OCI-LY1 (cell line): ENCODE measurements at regions not wholly inside any gene's neighbourhood (a gene's known extent, or its start where the extent isn't known, plus 50 kb on each side); places are given as distances from the start of the nearest gene placed in this dataset.

Source experiments
- H2AFZ ChIP-seq: fragments of 200-600 bp; sonication (generic), shearing (Covaris generic); 2 replicates; pipeline ENCODE4 v1.6.0; 2014; ENCODE audit warnings: antibody characterized with exemption, mild to moderate bottlenecking, low read length
- H3F3A ChIP-seq: fragments of 200-600 bp; sonication (generic), shearing (Covaris generic); 2 replicates; pipeline ENCODE4 v1.6.0; 2014; ENCODE audit warnings: mild to moderate bottlenecking, antibody characterized with exemption, low read length, moderate library complexity; ENCODE audit not compliant: insufficient read depth
- H3K27ac ChIP-seq: fragments of 200-600 bp; sonication (generic); 2 replicates; pipeline ENCODE4 v1.5.1; 2014; ENCODE audit warnings: low read length, mixed run types, mild to moderate bottlenecking, low read depth; ENCODE audit not compliant: poor library complexity, severe bottlenecking
- H3K27me3 ChIP-seq: fragments of 200-600 bp; sonication (generic); 2 replicates; pipeline ENCODE4 v1.6.0; 2014; ENCODE audit warnings: antibody characterized with exemption, mild to moderate bottlenecking, low read length, moderate library complexity; ENCODE audit not compliant: insufficient read depth
- H3K36me3 ChIP-seq: fragments of 200-600 bp; sonication (generic); 2 replicates; pipeline ENCODE4 v1.6.1; 2014; ENCODE audit warnings: mild to moderate bottlenecking, antibody characterized with exemption, low read length, moderate library complexity, mixed read lengths; ENCODE audit not compliant: insufficient read depth
- H3K4me1 ChIP-seq: fragments of 200-600 bp; sonication (generic); 2 replicates; pipeline ENCODE4 v1.5.1; 2014; ENCODE audit warnings: mild to moderate bottlenecking, low read length, moderate library complexity; ENCODE audit not compliant: insufficient read depth, severe bottlenecking
- H3K4me2 ChIP-seq: fragments of 200-600 bp; sonication (generic), shearing (Covaris generic); 2 replicates; pipeline ENCODE4 v1.6.1; 2014; ENCODE audit warnings: low read length
- H3K4me3 ChIP-seq: fragments of 200-600 bp; sonication (generic); 2 replicates; pipeline ENCODE4 v1.5.1; 2014; ENCODE audit warnings: low read length, low read depth, mild to moderate bottlenecking, mixed read lengths; ENCODE audit not compliant: poor library complexity, severe bottlenecking
- H3K79me2 ChIP-seq: fragments of 200-600 bp; shearing (Covaris generic); 2 replicates; pipeline ENCODE4 v1.6.1; 2016; ENCODE audit warnings: mixed run types, low read length, mixed read lengths; ENCODE audit not compliant: insufficient read depth
- H3K9ac ChIP-seq: fragments of 200-600 bp; sonication (generic), shearing (Covaris generic); 2 replicates; pipeline ENCODE4 v1.6.1; 2014; ENCODE audit warnings: mild to moderate bottlenecking, low read length, mixed read lengths
- H3K9me2 ChIP-seq: fragments of 200-600 bp; sonication (generic), shearing (Covaris generic); 2 replicates; pipeline ENCODE4 v1.6.1; 2014; ENCODE audit warnings: low read depth, mild to moderate bottlenecking, low read length, mixed read lengths
- H3K9me3 ChIP-seq: fragments of 200-600 bp; shearing (Covaris generic); 2 replicates; pipeline ENCODE4 v1.6.1; 2014; ENCODE audit warnings: low read length, mixed read lengths
- H4K20me1 ChIP-seq: fragments of 200-600 bp; sonication (generic), shearing (Covaris generic); 2 replicates; pipeline ENCODE4 v1.6.0; 2016; ENCODE audit warnings: mild to moderate bottlenecking, low read length; ENCODE audit not compliant: insufficient read depth
- EZH2 ChIP-seq: fragments of 200-600 bp; sonication (generic), shearing (Covaris generic); IDR thresholded peaks from 2 replicates; pipeline ENCODE4 v1.8.0; 2017; ENCODE audit warnings: borderline replicate concordance, mixed run types, mild to moderate bottlenecking, antibody characterized with exemption, low read length, moderate library complexity, mixed read lengths
- TF ChIP-seq, protein P1 (sequence below): fragments of 200-600 bp; sonication (generic), shearing (Covaris generic); IDR thresholded peaks from 2 replicates; pipeline ENCODE4 v1.5.1; 2017; ENCODE audit warnings: mild to moderate bottlenecking, antibody characterized with exemption, low read length, moderate library complexity, mixed read lengths

DNA sequence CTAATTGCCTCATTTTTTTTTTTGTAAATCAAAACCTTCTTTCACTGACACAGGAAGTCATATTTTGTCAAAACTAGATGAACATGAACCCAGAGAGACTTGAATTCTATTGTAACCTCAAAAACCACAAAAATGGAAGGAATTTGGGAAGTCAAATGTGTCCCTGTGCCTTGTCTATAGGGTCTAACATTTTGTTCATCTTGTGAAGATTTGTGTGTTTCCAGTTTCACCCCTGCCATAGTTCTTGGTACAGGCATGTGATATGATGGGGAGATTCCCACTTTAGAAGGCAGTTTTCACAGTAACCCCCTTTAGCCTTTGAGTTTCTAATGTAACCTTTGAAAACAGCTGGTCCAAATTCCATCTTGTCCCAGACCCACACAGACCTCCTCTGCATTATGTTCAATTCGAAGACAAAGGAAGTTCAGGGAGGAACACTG lies 318.5 kb upstream of the ADAMTS9 start:
- Histone ChIP-seq H3K27me3 (no peaks in the 10 kb centered on the region), H3K4me2 (no peak overlapping the region), H4K20me1 (no peaks in the 10 kb centered on the region), H3K79me2 (no peaks in the 10 kb centered on the region), H3K27ac (no peak overlapping the region), H3F3A (no peaks in the 10 kb centered on the region), H3K36me3 (no peaks in the 10 kb centered on the region), H3K9me2 (no peaks in the 10 kb centered on the region), H3K9me3 (no peaks in the 10 kb centered on the region), H2AFZ (no peak overlapping the region), H3K4me1 (no peaks in the 10 kb centered on the region), H3K4me3 (no peak overlapping the region), H3K9ac (no peak overlapping the region)
- TF ChIP-seq, protein P1, sequence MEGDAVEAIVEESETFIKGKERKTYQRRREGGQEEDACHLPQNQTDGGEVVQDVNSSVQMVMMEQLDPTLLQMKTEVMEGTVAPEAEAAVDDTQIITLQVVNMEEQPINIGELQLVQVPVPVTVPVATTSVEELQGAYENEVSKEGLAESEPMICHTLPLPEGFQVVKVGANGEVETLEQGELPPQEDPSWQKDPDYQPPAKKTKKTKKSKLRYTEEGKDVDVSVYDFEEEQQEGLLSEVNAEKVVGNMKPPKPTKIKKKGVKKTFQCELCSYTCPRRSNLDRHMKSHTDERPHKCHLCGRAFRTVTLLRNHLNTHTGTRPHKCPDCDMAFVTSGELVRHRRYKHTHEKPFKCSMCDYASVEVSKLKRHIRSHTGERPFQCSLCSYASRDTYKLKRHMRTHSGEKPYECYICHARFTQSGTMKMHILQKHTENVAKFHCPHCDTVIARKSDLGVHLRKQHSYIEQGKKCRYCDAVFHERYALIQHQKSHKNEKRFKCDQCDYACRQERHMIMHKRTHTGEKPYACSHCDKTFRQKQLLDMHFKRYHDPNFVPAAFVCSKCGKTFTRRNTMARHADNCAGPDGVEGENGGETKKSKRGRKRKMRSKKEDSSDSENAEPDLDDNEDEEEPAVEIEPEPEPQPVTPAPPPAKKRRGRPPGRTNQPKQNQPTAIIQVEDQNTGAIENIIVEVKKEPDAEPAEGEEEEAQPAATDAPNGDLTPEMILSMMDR, result no peak
- no peak for TF ChIP-seq EZH2

DNA sequence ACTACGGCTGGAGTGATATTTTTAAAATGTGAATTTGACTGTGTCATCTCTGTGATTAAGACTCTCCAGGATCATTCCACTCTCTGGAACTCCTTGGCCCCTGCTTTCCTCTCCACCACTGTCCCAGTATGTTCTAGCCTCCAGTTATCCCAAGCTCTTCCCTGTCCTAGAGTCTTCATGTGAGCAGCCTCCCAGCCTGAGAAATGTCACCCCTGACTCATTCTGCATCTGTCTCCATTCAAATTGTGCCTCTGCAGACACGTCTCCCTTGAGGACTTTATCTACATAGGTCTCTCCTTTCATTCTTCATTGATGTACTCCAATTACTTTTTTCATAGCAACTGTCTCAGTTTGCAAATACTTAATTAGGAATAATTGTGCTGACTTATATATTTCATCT lies 317.7 kb upstream of the ADAMTS9 start:
- Histone ChIP-seq H3K27me3 (no peaks in the 10 kb centered on the region), H3K27ac (no peak overlapping the region), H3K9me2 (no peaks in the 10 kb centered on the region), H3K36me3 (no peaks in the 10 kb centered on the region), H3K4me3 (no peak overlapping the region), H3K79me2 (no peaks in the 10 kb centered on the region), H4K20me1 (no peaks in the 10 kb centered on the region), H2AFZ (no peak overlapping the region), H3K4me2 (no peak overlapping the region), H3K9me3 (no peaks in the 10 kb centered on the region), H3K4me1 (no peaks in the 10 kb centered on the region), H3F3A (no peaks in the 10 kb centered on the region), H3K9ac (no peak overlapping the region)
- TF ChIP-seq, protein P1, result no peak
- TF ChIP-seq EZH2, result no peak

DNA sequence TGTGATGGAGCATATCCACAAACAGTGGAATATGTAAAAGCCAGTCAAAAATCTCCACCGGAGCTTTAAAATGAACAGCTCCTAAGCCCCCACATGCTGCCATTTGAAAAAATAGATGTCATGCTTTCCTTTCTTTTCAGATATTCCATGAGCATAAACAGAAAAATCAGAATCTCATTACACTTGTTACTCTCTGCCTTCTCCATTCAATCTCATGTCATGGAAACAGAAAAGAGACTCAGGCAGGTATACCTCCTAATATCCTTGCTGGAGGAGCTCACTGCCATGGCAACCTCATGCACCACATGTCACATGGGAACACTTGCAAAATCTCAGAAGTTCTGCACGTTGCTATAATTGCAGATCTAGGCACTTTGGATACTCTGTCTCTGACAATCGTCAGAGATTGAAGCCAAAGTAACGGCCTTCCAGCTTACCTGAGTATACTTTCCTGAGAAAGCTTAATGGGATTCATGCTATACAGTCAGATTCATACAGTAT lies 317.0 kb upstream of the ADAMTS9 start:
- no peak overlapping the region for H2AFZ ChIP-seq
- TF ChIP-seq, protein P1, result no peak
- no peak for TF ChIP-seq EZH2
- no peak overlapping the region for H3K4me3 ChIP-seq
- no peaks in the 10 kb centered on the region for H3K4me1 ChIP-seq
- no peaks in the 10 kb centered on the region for H3K9me3 ChIP-seq
- H4K20me1 ChIP-seq, result no peaks in the 10 kb centered on the region
- H3K36me3 ChIP-seq, result no peaks in the 10 kb centered on the region
- no peaks in the 10 kb centered on the region for H3K27me3 ChIP-seq
- H3K27ac ChIP-seq, result no peak overlapping the region
- no peaks in the 10 kb centered on the region for H3K9me2 ChIP-seq
- H3F3A ChIP-seq, result no peaks in the 10 kb centered on the region
- H3K79me2 ChIP-seq, result no peaks in the 10 kb centered on the region
- no peak overlapping the region for H3K4me2 ChIP-seq
- H3K9ac ChIP-seq, result no peak overlapping the region
